Right atrium auricular region (tissue), 2 donors: ENCODE measurements at regions not wholly inside any gene's neighbourhood (a gene's known extent, or its start where the extent isn't known, plus 50 kb on each side); places are given as distances from the start of the nearest gene placed in this dataset.

Experiments
- DNase-seq: peaks from one replicate; pipeline ENCODE4 v3.0.0-alpha.2; 2019; ENCODE audit warnings: low spot score
- H3K27ac ChIP-seq, 2 donors: fragments of 200-600 bp; sonication (generic); 1 replicate in 1 of 2; 2 replicates in 1 of 2; pipeline ENCODE4 v1.5.1; 2016 to 2019
- H3K27me3 ChIP-seq, 2 donors: fragments of 200-600 bp; sonication (generic); one replicate each; pipeline versions ENCODE4 v1.5.1 to v1.6.0; 2017 to 2019
- H3K36me3 ChIP-seq: fragments of 200-600 bp; sonication (generic); one replicate; pipeline ENCODE4 v1.5.1; 2016
- H3K4me1 ChIP-seq, 2 donors: fragments of 200-600 bp; sonication (generic); one replicate each; pipeline versions ENCODE4 v1.5.1 to v1.6.0; 2017 to 2019
- H3K4me3 ChIP-seq, 2 donors: fragments of 200-600 bp; sonication (generic); 1 replicate in 1 of 2; 2 replicates in 1 of 2; pipeline ENCODE4 v1.5.1; 2017 to 2019; ENCODE audit warnings: mild to moderate bottlenecking in 1 of 2, moderate library complexity in 1 of 2
- H3K9me3 ChIP-seq, 2 donors: fragments of 200-600 bp; sonication (generic); one replicate each; pipeline ENCODE4 v1.5.1; 2019
- TF ChIP-seq, protein P1 (sequence below), 2 donors: fragments of 200-600 bp; sonication (generic); IDR thresholded peaks; one replicate each; pipeline ENCODE4 v1.5.1; 2019; ENCODE audit warnings: antibody characterized with exemption in 2 of 2

DNA sequence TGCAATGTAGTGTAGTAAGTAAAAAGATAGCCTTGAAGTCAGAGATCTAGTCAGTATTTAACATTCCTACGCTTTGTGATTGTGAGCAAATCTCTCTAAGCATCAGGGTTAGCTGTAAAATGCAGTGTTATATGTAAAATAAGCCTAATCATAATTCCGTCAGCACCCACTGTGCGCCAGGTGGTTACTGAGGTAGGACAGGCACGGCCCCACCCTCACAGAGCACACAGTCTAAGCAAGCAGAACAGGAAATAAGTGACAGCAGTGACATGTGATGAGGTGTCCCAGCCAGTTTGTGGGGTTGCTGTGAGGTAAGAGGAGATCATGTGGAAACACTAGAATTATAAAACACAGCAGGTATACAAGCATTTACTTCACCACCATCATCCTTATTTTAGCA, 267.1 kb downstream of the ICOS start:
- TF ChIP-seq, protein P1, sequence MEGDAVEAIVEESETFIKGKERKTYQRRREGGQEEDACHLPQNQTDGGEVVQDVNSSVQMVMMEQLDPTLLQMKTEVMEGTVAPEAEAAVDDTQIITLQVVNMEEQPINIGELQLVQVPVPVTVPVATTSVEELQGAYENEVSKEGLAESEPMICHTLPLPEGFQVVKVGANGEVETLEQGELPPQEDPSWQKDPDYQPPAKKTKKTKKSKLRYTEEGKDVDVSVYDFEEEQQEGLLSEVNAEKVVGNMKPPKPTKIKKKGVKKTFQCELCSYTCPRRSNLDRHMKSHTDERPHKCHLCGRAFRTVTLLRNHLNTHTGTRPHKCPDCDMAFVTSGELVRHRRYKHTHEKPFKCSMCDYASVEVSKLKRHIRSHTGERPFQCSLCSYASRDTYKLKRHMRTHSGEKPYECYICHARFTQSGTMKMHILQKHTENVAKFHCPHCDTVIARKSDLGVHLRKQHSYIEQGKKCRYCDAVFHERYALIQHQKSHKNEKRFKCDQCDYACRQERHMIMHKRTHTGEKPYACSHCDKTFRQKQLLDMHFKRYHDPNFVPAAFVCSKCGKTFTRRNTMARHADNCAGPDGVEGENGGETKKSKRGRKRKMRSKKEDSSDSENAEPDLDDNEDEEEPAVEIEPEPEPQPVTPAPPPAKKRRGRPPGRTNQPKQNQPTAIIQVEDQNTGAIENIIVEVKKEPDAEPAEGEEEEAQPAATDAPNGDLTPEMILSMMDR (IDR thresholded peaks at IDR 0.05) = no peak
- DNase-seq = no peak
- no peak overlapping the region for H3K27ac ChIP-seq
- no peaks in the 10 kb centered on the region for H3K36me3 ChIP-seq
- no peaks in the 10 kb centered on the region for H3K4me1 ChIP-seq
- no peaks in the 10 kb centered on the region for H3K27me3 ChIP-seq
- H3K9me3 ChIP-seq = no peaks in the 10 kb centered on the region
- H3K4me3 ChIP-seq = no peak overlapping the region

DNA sequence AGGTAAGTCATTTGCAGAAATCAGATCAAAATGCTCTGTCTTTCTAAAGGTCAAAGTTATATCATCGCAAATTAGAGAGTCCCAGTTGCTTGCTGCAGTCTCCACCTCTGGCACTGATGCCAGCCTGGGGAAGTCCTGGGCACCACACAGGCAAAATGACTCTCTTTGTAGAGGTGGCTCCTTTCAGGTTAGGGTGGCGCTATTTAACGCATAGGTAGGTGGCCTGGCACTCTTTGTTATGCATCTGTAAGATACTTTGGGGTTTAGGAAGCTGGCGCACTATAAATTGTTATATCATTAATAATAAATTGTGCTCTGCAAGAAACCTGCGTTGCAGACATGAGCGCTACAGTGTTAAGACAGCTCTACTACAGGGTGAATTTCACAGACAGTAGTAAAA, 268.5 kb downstream of the ICOS start:
- DNase-seq = no peak
- Histone ChIP-seq H3K4me1 (no peaks in the 10 kb centered on the region), H3K9me3 (no peaks in the 10 kb centered on the region), H3K4me3 (no peak overlapping the region), H3K27ac (no peak overlapping the region), H3K27me3 (no peaks in the 10 kb centered on the region), H3K36me3 (no peaks in the 10 kb centered on the region)
- TF ChIP-seq, protein P1 (IDR thresholded peaks at IDR 0.05) = no peak

DNA sequence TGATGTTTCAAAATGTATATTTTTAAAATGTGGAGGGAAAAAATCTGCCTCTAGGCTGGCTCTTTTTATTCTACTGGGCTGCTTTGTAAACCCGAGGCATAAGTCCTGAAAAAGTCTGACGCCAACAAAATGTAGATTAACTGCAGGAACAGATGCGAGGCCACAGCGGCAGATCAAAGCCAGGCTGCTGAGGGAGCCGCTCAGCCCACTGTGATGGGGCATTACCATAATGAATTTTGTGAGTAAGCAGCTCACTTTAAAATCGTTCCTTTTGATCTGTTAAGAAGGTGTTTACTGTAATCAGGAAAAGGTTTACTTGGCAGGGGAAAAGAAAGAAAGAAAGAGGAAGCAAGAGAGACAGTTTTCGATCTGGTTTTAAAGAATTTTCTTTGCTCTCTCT, 269.0 kb downstream of the ICOS start:
- Histone ChIP-seq H3K27me3 (no peaks in the 10 kb centered on the region), H3K4me1 (no peaks in the 10 kb centered on the region), H3K9me3 (no peaks in the 10 kb centered on the region), H3K4me3 (no peak overlapping the region), H3K36me3 (no peaks in the 10 kb centered on the region), H3K27ac (no peak overlapping the region)
- TF ChIP-seq, protein P1 (IDR thresholded peaks at IDR 0.05) = no peak
- DNase-seq = no peak

DNA sequence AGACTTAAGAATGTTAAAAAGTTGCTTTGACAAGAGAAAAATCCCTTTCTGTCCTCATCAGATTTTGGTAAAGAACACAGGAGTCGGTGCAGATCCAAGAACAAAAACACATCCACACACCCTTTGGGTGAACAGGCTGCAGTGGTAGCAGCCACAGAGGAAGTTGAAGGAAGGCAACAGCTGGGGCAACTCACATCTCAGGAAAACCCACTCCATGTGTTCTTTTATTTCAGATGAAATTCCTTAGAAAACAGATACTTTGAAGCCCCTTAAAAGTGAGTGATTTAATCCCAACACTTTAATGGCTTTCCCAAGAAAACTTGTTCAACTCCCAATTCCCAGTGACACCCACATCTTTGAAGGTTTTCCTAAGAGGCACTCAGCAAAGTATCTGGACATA, 271.3 kb downstream of the ICOS start:
- Histone ChIP-seq H3K36me3 (no peaks in the 10 kb centered on the region), H3K27me3 (no peaks in the 10 kb centered on the region), H3K27ac (no peak overlapping the region), H3K9me3 (no peaks in the 10 kb centered on the region), H3K4me3 (no peak overlapping the region), H3K4me1 (no peaks in the 10 kb centered on the region)
- TF ChIP-seq, protein P1 (IDR thresholded peaks at IDR 0.05) = no peak
- no peak for DNase-seq

DNA sequence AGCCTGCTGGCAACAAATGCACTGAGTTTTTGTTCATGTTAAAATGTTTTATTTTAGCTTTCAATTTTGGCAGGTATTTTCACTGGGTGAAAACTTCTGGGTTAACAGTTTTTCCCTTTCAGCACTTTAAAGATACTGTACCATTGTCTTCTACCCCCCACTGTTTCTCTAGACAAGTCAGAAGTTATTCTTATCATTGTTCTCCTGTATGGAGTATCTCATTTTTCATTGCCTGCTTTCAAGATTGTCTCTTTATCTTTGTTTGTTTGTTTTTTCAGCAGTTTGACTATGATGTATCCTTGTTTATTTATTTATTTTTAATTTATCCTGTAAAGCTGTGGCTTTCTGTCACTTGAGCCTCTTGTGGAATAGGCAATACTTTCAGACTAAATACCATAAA, 277.0 kb downstream of the ICOS start:
- H3K27ac ChIP-seq = no peak overlapping the region
- no peaks in the 10 kb centered on the region for H3K4me1 ChIP-seq
- no peaks in the 10 kb centered on the region for H3K9me3 ChIP-seq
- H3K36me3 ChIP-seq = no peaks in the 10 kb centered on the region
- no peaks in the 10 kb centered on the region for H3K27me3 ChIP-seq
- no peak for DNase-seq
- H3K4me3 ChIP-seq = no peak overlapping the region
- TF ChIP-seq, protein P1 (IDR thresholded peaks at IDR 0.05) = no peak

DNA sequence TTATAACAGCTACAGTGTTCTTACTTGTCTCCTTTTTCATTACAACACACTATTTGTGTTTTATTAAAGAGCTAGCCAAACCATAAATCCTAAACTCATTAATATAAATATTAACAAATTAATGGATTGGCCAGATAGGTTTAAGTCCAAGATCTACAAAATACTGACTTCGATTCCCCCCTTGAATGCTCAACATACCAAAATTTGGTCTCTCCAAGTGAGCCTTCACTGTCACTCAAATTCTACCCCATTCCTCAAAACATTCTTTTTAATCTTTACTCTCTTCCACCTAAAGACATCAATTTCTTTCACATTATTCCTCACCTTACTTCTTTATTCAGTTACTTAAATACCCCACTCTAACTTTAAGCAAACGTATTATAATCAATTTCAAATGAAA, 281.5 kb downstream of the ICOS start:
- Histone ChIP-seq H3K27me3 (no peaks in the 10 kb centered on the region), H3K27ac (no peak overlapping the region), H3K4me1 (no peaks in the 10 kb centered on the region), H3K36me3 (no peaks in the 10 kb centered on the region), H3K9me3 (no peaks in the 10 kb centered on the region), H3K4me3 (no peak overlapping the region)
- DNase-seq = no peak
- TF ChIP-seq, protein P1 (IDR thresholded peaks at IDR 0.05) = no peak
